ENCODE measurements at regions not wholly inside any gene's neighbourhood (a gene's known extent, or its start where the extent isn't known, plus 50 kb on each side); places are given as distances from the start of the nearest gene placed in this dataset.
A peak's percentile ranks its signal among the peaks of the same experiment; 100 is the strongest.

DNA sequence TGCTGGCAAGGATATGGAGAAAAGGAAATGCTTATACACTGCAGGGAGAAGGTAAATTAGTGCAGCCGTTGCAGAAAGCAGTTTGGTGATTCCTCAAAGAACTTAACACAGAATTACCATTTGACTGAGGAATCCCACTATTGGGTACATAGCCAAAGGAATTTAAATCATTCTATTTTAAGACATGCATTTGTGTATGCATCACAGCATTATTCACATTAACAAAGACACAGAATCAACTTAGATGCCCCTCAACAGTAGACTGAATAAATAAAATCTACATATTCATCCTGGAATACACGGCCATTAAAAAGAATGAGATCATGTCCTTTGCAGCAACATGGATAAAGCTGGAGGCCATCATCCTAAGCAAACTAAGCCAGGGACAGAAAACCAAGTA is 510.1 kb upstream of the CDH9 start:
- H3K9ac ChIP-seq (replicated peaks in 1 of 4; ENCODE audit: extremely low read depth in 1 of 4, low read depth in 3 of 4, low read length in 3 of 4), result no peak overlapping the region
- H3K79me1 ChIP-seq (ENCODE audit: low read depth, low read length), result no peaks in the 10 kb centered on the region
- H3K18ac ChIP-seq (ENCODE audit: extremely low read depth, low read length), result no peak overlapping the region
- H3K4me1 ChIP-seq (replicated peaks in 1 of 4; ENCODE audit: control insufficient read depth in 3 of 4, insufficient read depth in 4 of 4, low read length in 3 of 4), result peaks cover 0 to 4% (median 1%) of the 10 kb centered on the region in 4 experiments; a peak in 3 of 7 replicates
- H3K4me2 ChIP-seq (ENCODE audit: insufficient read depth in 1 of 2, low read depth in 2 of 2, low read length in 2 of 2), result peak overlapping the region; percentile 15 to 33; a peak in 3 of 4 replicates
- no peaks in the 10 kb centered on the region for H3K27me3 ChIP-seq (replicated peaks in 1 of 4; ENCODE audit: control insufficient read depth in 3 of 4, extremely low read depth in 1 of 4, insufficient read depth in 3 of 4, low read length in 3 of 4)
- H4K8ac ChIP-seq (ENCODE audit: extremely low read depth, insufficient read depth, low read length), result no peak overlapping the region
- H3K9me3 ChIP-seq (ENCODE audit: insufficient read depth in 2 of 2, low read depth in 1 of 2, low read length in 1 of 2), result peaks cover 0 to 2% of the 10 kb centered on the region in 2 experiments; a peak in 1 of 4 replicates
- no peak overlapping the region for H3K14ac ChIP-seq (ENCODE audit: insufficient read length)
- H2BK120ac ChIP-seq (replicated peaks; ENCODE audit: low read depth, low read length), result no peak overlapping the region
- H3K79me2 ChIP-seq (ENCODE audit: control insufficient read depth in 1 of 2, insufficient read depth in 2 of 2, low read length in 2 of 2), result no peaks in the 10 kb centered on the region
- no peak overlapping the region for H3K23ac ChIP-seq (ENCODE audit: insufficient read length)
- WGBS, 2 experiments (ENCODE audit: extremely low coverage in 1 of 2, insufficient coverage in 1 of 2, insufficient read length in 1 of 2, insufficient replicate concordance in 2 of 2, low coverage in 1 of 2, low lambda C conversion rate in 2 of 2, missing lambda C conversion rate in 1 of 2), result 36% methylated on average over 2 of the region's 2 CpGs; no CpG with 5 or more reads in 1 of the 2 experiments
- H2BK20ac ChIP-seq (ENCODE audit: low read length), result no peak overlapping the region
- no peak overlapping the region for H3K4me3 ChIP-seq (ENCODE audit: extremely low read depth in 1 of 4, insufficient read depth in 2 of 4, low read depth in 3 of 4, low read length in 4 of 4)
- H3K36me3 ChIP-seq (ENCODE audit: control insufficient read depth in 2 of 4, insufficient read depth in 4 of 4, low read length in 3 of 4), result no peaks in the 10 kb centered on the region
- no peak overlapping the region for H2BK15ac ChIP-seq (ENCODE audit: low read length)
- no peak for DNase-seq (ENCODE audit: low read depth in 1 of 2, low spot score in 2 of 2)
- no peak overlapping the region for H3K4ac ChIP-seq (replicated peaks; ENCODE audit: insufficient read length, low read depth, low read length)
- POLR2A ChIA-PET (ENCODE audit: partially characterized antibody), result no interaction called here
- H4K91ac ChIP-seq (replicated peaks; ENCODE audit: insufficient read length, low read length), result no peak overlapping the region
- H2BK5ac ChIP-seq (ENCODE audit: low read depth, low read length), result no peak overlapping the region
- H2BK12ac ChIP-seq (ENCODE audit: low read depth, low read length), result no peak overlapping the region
- CTCF ChIA-PET (ENCODE audit: partially characterized antibody), result no interaction called here
- H4K20me1 ChIP-seq (replicated peaks in 1 of 2; ENCODE audit: control insufficient read depth in 1 of 2, insufficient read depth in 2 of 2, low read length in 2 of 2), result no peaks in the 10 kb centered on the region
- H3K56ac ChIP-seq (replicated peaks; ENCODE audit: insufficient read length, low read depth, low read length), result no peak overlapping the region
- no peak overlapping the region for H3K27ac ChIP-seq (ENCODE audit: low read depth, low read length)
- H3K23me2 ChIP-seq (ENCODE audit: low read depth, low read length), result no peaks in the 10 kb centered on the region
- no peak for FAIRE-seq
- no peak overlapping the region for H2AK5ac ChIP-seq (ENCODE audit: low read depth, low read length)
- H4K5ac ChIP-seq (ENCODE audit: insufficient read length, low read depth, low read length), result no peak overlapping the region
- no peak overlapping the region for H2AFZ ChIP-seq (ENCODE audit: low read length)
- TF ChIP-seq NRF1 (IDR thresholded peaks at IDR 0.05; ENCODE audit: low read depth, low read length) (no peak), KDM1A (IDR thresholded peaks at IDR 0.05; ENCODE audit: borderline replicate concordance, low read length) (no peak), RBBP5 (IDR thresholded peaks at IDR 0.05; ENCODE audit: borderline replicate concordance, low read depth, low read length) (no peak), NANOG (IDR thresholded peaks at IDR 0.05; ENCODE audit: insufficient read depth, low read depth, low read length, poor library complexity, severe bottlenecking) (no peak), KDM4A (IDR thresholded peaks at IDR 0.05; ENCODE audit: low read depth, low read length, severe bottlenecking) (no peak), SP1 (IDR thresholded peaks at IDR 0.05; ENCODE audit: low read depth, low read length) (no peak), ASH2L (IDR thresholded peaks at IDR 0.05; ENCODE audit: low read length) (no peak), FOSL1 (IDR thresholded peaks at IDR 0.05; ENCODE audit: insufficient read depth, low read depth, low read length) (no peak), CBX8 (IDR thresholded peaks at IDR 0.05; ENCODE audit: borderline replicate concordance, low read depth, low read length) (no peak), TEAD4 (IDR thresholded peaks at IDR 0.05; ENCODE audit: low read depth, low read length) (no peak), BRCA1 (IDR thresholded peaks at IDR 0.05; ENCODE audit: low read depth, low read length) (no peak), BCL11A (IDR thresholded peaks at IDR 0.05; ENCODE audit: low read depth in 2 of 2, low read length in 2 of 2) (no peak)
- TF ChIP-seq, protein P1, sequence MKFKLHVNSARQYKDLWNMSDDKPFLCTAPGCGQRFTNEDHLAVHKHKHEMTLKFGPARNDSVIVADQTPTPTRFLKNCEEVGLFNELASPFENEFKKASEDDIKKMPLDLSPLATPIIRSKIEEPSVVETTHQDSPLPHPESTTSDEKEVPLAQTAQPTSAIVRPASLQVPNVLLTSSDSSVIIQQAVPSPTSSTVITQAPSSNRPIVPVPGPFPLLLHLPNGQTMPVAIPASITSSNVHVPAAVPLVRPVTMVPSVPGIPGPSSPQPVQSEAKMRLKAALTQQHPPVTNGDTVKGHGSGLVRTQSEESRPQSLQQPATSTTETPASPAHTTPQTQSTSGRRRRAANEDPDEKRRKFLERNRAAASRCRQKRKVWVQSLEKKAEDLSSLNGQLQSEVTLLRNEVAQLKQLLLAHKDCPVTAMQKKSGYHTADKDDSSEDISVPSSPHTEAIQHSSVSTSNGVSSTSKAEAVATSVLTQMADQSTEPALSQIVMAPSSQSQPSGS (IDR thresholded peaks at IDR 0.05; ENCODE audit: low read length), result no peak

Data from H1 (cell line).